Naive thymus-derived CD4-positive, alpha-beta T cell (primary cell): ENCODE measurements at regions not wholly inside any gene's neighbourhood (a gene's known extent, or its start where the extent isn't known, plus 50 kb on each side); places are given as distances from the start of the nearest gene placed in this dataset.

Experiments
- ATAC-seq: fragments of 150-1000 bp; cut with Tn5 transposase; 2 replicates; pipeline ENCODE4 v1.10.0; 2021; ENCODE audit warnings: mild to moderate bottlenecking, moderate library complexity
- CTCF ChIA-PET: fragments of 350-600 bp; sonication (Branson Sonifier 250); formaldehyde crosslinking; loops from one replicate; lab custom pipeline; 2021; ENCODE audit warnings: antibody characterized with exemption; lab: Charles Lee
- POLR2A ChIA-PET: fragments of 350-600 bp; sonication (Branson Sonifier 250); formaldehyde crosslinking; loops from one replicate; lab custom pipeline; 2021; ENCODE audit warnings: antibody characterized with exemption, inconsistent platforms; lab: Charles Lee
- DNase-seq, 9 donors: peaks; one replicate each; pipeline versions ENCODE4 v3.0.0 to v3.0.0-alpha.2; 2020 to 2022; ENCODE audit warnings: mixed read lengths in 1 of 9
- H3K27ac ChIP-seq: one replicate; pipeline ENCODE4 v1.7.0; 2013; ENCODE audit warnings: mild to moderate bottlenecking, low read depth, low read length, moderate library complexity
- H3K27me3 ChIP-seq, 2 donors: one replicate each; pipeline ENCODE4 v1.7.0; 2013; ENCODE audit warnings: low read length in 2 of 2, mild to moderate bottlenecking in 2 of 2, moderate library complexity in 2 of 2; ENCODE audit not compliant: control insufficient read depth in 2 of 2, insufficient read depth in 2 of 2
- H3K36me3 ChIP-seq, 3 experiments: 1 replicate in 2 of 3; 2 replicates in 1 of 3; pipeline ENCODE4 v1.7.0; 2013; ENCODE audit warnings: low read length in 3 of 3, mild to moderate bottlenecking in 3 of 3, moderate library complexity in 1 of 3; ENCODE audit not compliant: insufficient read depth in 3 of 3, control insufficient read depth in 2 of 3
- H3K4me1 ChIP-seq, 2 donors: one replicate each; pipeline ENCODE4 v1.7.0; 2013; ENCODE audit warnings: low read length in 2 of 2, mild to moderate bottlenecking in 2 of 2, moderate library complexity in 1 of 2; ENCODE audit not compliant: control insufficient read depth in 2 of 2, insufficient read depth in 2 of 2
- H3K4me3 ChIP-seq: 2 replicates; pipeline ENCODE4 v1.7.0; 2013; ENCODE audit warnings: mild to moderate bottlenecking, low read length
- H3K9me3 ChIP-seq, 3 experiments: 1 replicate in 2 of 3; 2 replicates in 1 of 3; pipeline ENCODE4 v1.7.0; 2013; ENCODE audit warnings: low read length in 3 of 3; ENCODE audit not compliant: control insufficient read depth in 2 of 3
- H3K27ac Mint-ChIP-seq, 9 donors: one replicate each; pipeline ENCODE4 v1.8.0; 2020 to 2022; ENCODE audit warnings: mixed read lengths in 9 of 9, mild to moderate bottlenecking in 8 of 9, moderate library complexity in 5 of 9, inconsistent platforms in 2 of 9
- H3K27me3 Mint-ChIP-seq, 5 donors: one replicate each; pipeline ENCODE4 v1.8.0; 2021 to 2022; ENCODE audit warnings: mixed read lengths in 5 of 5, mild to moderate bottlenecking in 1 of 5
- H3K36me3 Mint-ChIP-seq, 5 donors: one replicate each; pipeline ENCODE4 v1.8.0; 2020 to 2022; ENCODE audit warnings: mixed read lengths in 5 of 5, mild to moderate bottlenecking in 3 of 5, inconsistent platforms in 1 of 5
- H3K4me1 Mint-ChIP-seq, 7 donors: one replicate each; pipeline ENCODE4 v1.8.0; 2020 to 2022; ENCODE audit warnings: mixed read lengths in 7 of 7, mild to moderate bottlenecking in 3 of 7, inconsistent platforms in 1 of 7
- H3K4me3 Mint-ChIP-seq, 10 donors: one replicate each; pipeline ENCODE4 v1.8.0; 2020 to 2022; ENCODE audit warnings: mild to moderate bottlenecking in 10 of 10, mixed read lengths in 10 of 10, moderate library complexity in 6 of 10, inconsistent platforms in 2 of 10
- H3K9me3 Mint-ChIP-seq, 11 donors: one replicate each; pipeline ENCODE4 v1.8.0; 2020 to 2022; ENCODE audit warnings: mixed read lengths in 11 of 11, mild to moderate bottlenecking in 4 of 11, inconsistent platforms in 1 of 11, moderate library complexity in 1 of 11
- intact Hi-C, 2 donors: fragments of 100-400 bp; cut with micrococcal nuclease; formaldehyde crosslinking; loops; one replicate each; pipeline ENCODE4 v1.15.1; 2023

DNA sequence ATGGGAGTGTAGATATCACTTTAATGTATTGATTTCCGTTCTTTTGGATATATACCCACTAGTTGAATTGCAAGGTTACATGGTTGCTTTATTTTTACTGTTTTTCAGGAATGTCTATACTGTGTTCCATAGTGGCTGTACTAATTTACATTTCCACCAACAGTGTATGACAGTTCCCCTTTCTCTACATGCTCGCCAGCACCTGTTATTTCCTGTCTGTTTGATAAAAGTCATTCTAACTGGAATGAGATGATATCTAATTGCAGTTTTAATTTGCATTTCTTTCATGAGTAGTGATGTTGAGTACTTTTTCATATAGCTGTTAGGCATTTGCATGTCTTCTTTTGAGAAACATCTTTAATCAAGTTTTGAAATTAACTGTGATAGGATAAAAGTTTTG is 818.6 kb downstream of the SLITRK6 start:
- intact Hi-C loops = no loop called here
- no peaks in the 10 kb centered on the region for H3K4me1 ChIP-seq
- DNase-seq (no peak), ATAC-seq (no peak)
- no peak overlapping the region for H3K4me3 ChIP-seq
- no peaks in the 10 kb centered on the region for H3K9me3 ChIP-seq
- POLR2A ChIA-PET = no interaction called here
- Mint-ChIP-seq H3K4me1 (no peaks in the 10 kb centered on the region), H3K27me3 (no peaks in the 10 kb centered on the region), H3K4me3 (no peak overlapping the region), H3K36me3 (no peaks in the 10 kb centered on the region), H3K9me3 (peaks cover 0 to 4% (median 0%) of the 10 kb centered on the region in 11 donors), H3K27ac (no peak overlapping the region)
- CTCF ChIA-PET = no interaction called here
- H3K36me3 ChIP-seq = no peaks in the 10 kb centered on the region
- H3K27ac ChIP-seq = no peak overlapping the region
- no peaks in the 10 kb centered on the region for H3K27me3 ChIP-seq

DNA sequence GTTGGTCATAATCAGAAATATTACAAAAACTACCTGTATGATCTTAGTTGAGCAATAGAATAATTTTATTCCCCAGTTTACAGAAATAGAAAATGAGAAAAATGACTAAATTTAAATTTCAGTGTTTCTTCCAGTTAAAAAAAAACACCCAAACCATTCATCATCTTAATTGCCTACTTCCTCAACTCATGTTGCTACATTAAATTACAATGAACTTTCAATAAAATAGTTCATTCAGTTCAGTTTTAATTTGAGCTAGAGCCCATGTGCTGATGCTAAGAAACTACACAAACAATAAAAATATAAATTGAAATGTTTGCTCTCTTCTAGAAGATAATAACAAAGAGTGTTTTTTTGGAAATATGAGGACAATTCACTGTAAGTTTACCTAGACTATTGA is 820.4 kb downstream of the SLITRK6 start:
- Histone ChIP-seq H3K27ac (no peak overlapping the region), H3K4me3 (no peak overlapping the region), H3K4me1 (no peaks in the 10 kb centered on the region), H3K36me3 (no peaks in the 10 kb centered on the region), H3K27me3 (no peaks in the 10 kb centered on the region), H3K9me3 (no peaks in the 10 kb centered on the region)
- intact Hi-C loops = no loop called here
- Mint-ChIP-seq H3K27me3 (no peaks in the 10 kb centered on the region), H3K4me3 (no peak overlapping the region), H3K9me3 (peaks cover 0 to 5% (median 0%) of the 10 kb centered on the region in 11 donors), H3K4me1 (no peaks in the 10 kb centered on the region), H3K36me3 (no peaks in the 10 kb centered on the region), H3K27ac (no peak overlapping the region)
- DNase-seq (no peak), ATAC-seq (no peak)
- ChIA-PET CTCF (no interaction called here), POLR2A (no interaction called here)

DNA sequence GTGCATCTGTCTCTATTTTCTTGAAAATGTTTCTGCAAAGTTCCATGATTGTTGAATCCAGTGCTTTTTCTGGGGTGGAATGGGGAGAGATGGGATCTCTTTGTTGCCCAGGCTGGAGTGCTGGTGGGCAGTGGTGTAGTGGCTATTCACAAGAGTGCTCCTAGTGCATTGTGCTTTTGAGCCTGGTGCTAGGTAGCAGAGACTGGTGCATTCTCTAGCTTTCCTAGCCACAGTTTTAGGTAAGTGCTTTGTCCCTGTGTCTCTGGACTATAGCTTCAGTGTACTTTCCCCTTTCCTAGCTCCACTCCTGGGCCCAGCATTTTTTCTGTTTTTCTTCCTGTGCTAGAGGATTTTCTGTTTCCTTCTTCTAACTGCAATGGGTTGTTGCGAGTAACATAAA is 825.6 kb downstream of the SLITRK6 start:
- Histone ChIP-seq H3K27me3 (no peaks in the 10 kb centered on the region), H3K4me1 (no peaks in the 10 kb centered on the region), H3K27ac (no peak overlapping the region), H3K4me3 (no peak overlapping the region), H3K9me3 (no peaks in the 10 kb centered on the region), H3K36me3 (no peaks in the 10 kb centered on the region)
- H3K36me3 Mint-ChIP-seq = no peaks in the 10 kb centered on the region
- CTCF ChIA-PET = no interaction called here
- no peak overlapping the region for H3K4me3 Mint-ChIP-seq
- no peak for ATAC-seq
- intact Hi-C loops = no loop called here
- no peaks in the 10 kb centered on the region for H3K4me1 Mint-ChIP-seq
- peaks cover 0 to 5% (median 0%) of the 10 kb centered on the region in 11 donors for H3K9me3 Mint-ChIP-seq
- no peak for DNase-seq
- H3K27me3 Mint-ChIP-seq = no peaks in the 10 kb centered on the region
- POLR2A ChIA-PET = no interaction called here
- no peak overlapping the region for H3K27ac Mint-ChIP-seq

DNA sequence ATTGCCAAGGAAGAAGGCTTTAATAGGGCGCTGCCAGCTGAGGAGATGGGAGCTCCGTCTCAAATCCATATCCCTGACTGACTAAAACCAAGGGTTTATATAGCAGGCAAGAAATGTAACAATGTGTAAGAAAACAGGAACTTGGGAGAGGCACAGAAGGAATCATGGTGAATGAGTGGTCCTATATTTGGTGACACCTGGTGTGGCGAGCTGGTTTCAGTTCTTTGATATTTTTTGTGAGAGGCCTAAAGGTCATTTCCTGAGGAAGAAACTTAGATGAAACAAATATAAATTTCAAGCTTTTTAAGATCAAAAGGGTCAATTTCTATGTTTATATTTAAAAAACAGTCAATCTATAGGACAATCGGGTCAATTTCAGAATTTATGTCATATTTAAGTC is 826.3 kb downstream of the SLITRK6 start:
- no peaks in the 10 kb centered on the region for H3K4me1 Mint-ChIP-seq
- H3K9me3 ChIP-seq = no peaks in the 10 kb centered on the region
- no peaks in the 10 kb centered on the region for H3K36me3 ChIP-seq
- no peaks in the 10 kb centered on the region for H3K36me3 Mint-ChIP-seq
- H3K27me3 Mint-ChIP-seq = no peaks in the 10 kb centered on the region
- no peak overlapping the region for H3K27ac Mint-ChIP-seq
- no peak for ATAC-seq
- peaks cover 0 to 5% (median 0%) of the 10 kb centered on the region in 11 donors for H3K9me3 Mint-ChIP-seq
- intact Hi-C loops = no loop called here
- CTCF ChIA-PET = no interaction called here
- H3K27me3 ChIP-seq = no peaks in the 10 kb centered on the region
- POLR2A ChIA-PET = no interaction called here
- H3K4me1 ChIP-seq = no peaks in the 10 kb centered on the region
- no peak overlapping the region for H3K27ac ChIP-seq
- DNase-seq = no peak
- H3K4me3 Mint-ChIP-seq = no peak overlapping the region
- no peak overlapping the region for H3K4me3 ChIP-seq

DNA sequence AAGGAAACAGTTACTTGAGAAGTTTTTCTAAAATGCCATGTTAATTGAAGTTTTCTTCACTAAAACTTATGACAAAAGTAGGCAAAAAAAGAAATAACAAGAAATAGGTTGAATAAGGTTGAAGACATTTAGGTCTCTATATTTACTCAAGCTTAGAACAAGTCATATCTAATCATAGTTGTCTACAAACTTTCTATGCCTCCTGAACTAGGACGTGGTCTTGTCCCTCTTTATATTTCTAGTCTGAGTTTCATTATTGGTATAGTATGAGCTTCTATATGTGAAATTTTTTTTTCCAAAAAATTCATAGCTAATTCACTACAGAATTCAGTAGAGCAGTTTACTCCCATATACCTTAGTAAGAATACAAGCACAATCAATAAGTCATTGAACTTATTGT is 836.4 kb downstream of the SLITRK6 start:
- H3K4me1 Mint-ChIP-seq = no peaks in the 10 kb centered on the region
- Histone ChIP-seq H3K36me3 (no peaks in the 10 kb centered on the region), H3K4me1 (no peaks in the 10 kb centered on the region), H3K9me3 (no peaks in the 10 kb centered on the region), H3K27me3 (no peaks in the 10 kb centered on the region), H3K27ac (no peak overlapping the region), H3K4me3 (no peak overlapping the region)
- CTCF ChIA-PET = no interaction called here
- no peak for ATAC-seq
- DNase-seq = no peak
- H3K9me3 Mint-ChIP-seq = peaks cover 0 to 2% (median 0%) of the 10 kb centered on the region in 11 donors
- H3K27me3 Mint-ChIP-seq = no peaks in the 10 kb centered on the region
- H3K27ac Mint-ChIP-seq = no peak overlapping the region
- no peaks in the 10 kb centered on the region for H3K36me3 Mint-ChIP-seq
- POLR2A ChIA-PET = no interaction called here
- intact Hi-C loops = no loop called here
- H3K4me3 Mint-ChIP-seq = no peak overlapping the region

DNA sequence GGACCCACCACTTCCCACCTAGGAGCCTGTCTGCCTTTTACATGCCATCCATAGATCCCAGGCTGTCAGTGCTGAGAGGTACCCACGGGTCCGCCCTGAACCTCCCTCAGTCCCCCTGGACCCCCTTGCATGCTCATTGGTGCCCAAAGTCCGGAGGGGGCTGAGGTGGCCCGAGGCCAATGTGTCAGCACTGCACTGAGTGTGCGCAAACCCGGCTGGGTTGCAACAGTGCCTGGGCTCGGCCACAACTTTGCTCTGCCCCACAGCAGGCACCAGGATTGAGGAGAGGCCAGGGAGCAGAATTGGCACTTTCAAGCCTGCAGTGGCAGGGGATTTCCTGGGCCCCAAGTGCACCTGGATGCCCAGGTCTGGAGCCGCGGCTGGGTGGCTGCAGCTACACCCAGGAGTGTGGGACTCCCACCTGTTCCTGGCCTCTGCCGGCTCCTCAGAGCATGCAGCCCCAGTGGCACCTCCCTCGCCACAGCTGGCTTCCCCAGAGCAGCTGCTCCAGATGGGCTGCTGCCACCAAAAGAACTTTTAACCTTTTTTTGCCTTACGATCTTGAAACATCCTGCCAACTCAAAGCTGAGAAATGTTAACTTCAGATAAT is 837.0 kb downstream of the SLITRK6 start:
- H3K4me3 Mint-ChIP-seq = no peak overlapping the region
- DNase-seq (no peak), ATAC-seq (no peak)
- H3K27me3 ChIP-seq = no peaks in the 10 kb centered on the region
- no peaks in the 10 kb centered on the region for H3K27me3 Mint-ChIP-seq
- H3K9me3 ChIP-seq = no peaks in the 10 kb centered on the region
- no peaks in the 10 kb centered on the region for H3K4me1 Mint-ChIP-seq
- no peaks in the 10 kb centered on the region for H3K36me3 ChIP-seq
- H3K27ac ChIP-seq = no peak overlapping the region
- H3K4me3 ChIP-seq = no peak overlapping the region
- H3K27ac Mint-ChIP-seq = no peak overlapping the region
- intact Hi-C loops = no loop called here
- POLR2A ChIA-PET = no interaction called here
- CTCF ChIA-PET = no interaction called here
- no peaks in the 10 kb centered on the region for H3K4me1 ChIP-seq
- no peaks in the 10 kb centered on the region for H3K36me3 Mint-ChIP-seq
- peaks cover 0 to 2% (median 0%) of the 10 kb centered on the region in 11 donors for H3K9me3 Mint-ChIP-seq

DNA sequence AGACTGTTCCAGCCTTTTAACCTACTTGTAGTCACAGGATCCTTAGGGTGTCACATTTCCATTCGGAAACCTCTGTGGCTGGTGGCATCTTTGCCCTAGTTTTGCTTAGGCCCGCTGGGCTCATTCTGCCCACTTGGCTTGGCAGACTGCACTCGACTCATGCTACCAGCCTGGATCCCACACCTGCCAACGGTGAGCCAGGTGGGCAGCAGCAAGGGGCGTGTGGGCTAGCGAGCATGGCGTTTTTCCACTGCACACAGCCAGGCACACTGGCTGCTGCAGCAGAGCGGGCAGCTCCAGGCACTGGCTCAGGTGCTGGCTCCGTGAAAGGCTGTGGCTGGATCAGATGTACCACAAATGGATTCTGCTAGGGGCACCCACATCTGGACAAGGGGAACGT is 838.2 kb downstream of the SLITRK6 start:
- peaks cover 0 to 2% (median 0%) of the 10 kb centered on the region in 11 donors for H3K9me3 Mint-ChIP-seq
- no peaks in the 10 kb centered on the region for H3K9me3 ChIP-seq
- H3K27ac ChIP-seq = no peak overlapping the region
- intact Hi-C loops = no loop called here
- H3K4me1 ChIP-seq = no peaks in the 10 kb centered on the region
- no peak overlapping the region for H3K4me3 ChIP-seq
- no peak overlapping the region for H3K4me3 Mint-ChIP-seq
- ATAC-seq = no peak
- H3K36me3 Mint-ChIP-seq = no peaks in the 10 kb centered on the region
- H3K4me1 Mint-ChIP-seq = no peaks in the 10 kb centered on the region
- H3K36me3 ChIP-seq = no peaks in the 10 kb centered on the region
- H3K27me3 Mint-ChIP-seq = no peaks in the 10 kb centered on the region
- ChIA-PET CTCF (no interaction called here), POLR2A (no interaction called here)
- no peak for DNase-seq
- H3K27ac Mint-ChIP-seq = no peak overlapping the region
- H3K27me3 ChIP-seq = no peaks in the 10 kb centered on the region
